GM19023 (cell line): ENCODE measurements at regions not wholly inside any gene's neighbourhood (a gene's known extent, or its start where the extent isn't known, plus 50 kb on each side); places are given as distances from the start of the nearest gene placed in this dataset.
A peak's percentile ranks its signal among the peaks of the same experiment; 100 is the strongest.

Experiments used
- ATAC-seq: cut with Tn5 transposase; IDR thresholded peaks from one replicate; pipeline ENCODE4 v1.9.1; 2021; ENCODE audit warnings: mild to moderate bottlenecking, moderate library complexity; ENCODE audit not compliant: unreplicated experiment

DNA sequence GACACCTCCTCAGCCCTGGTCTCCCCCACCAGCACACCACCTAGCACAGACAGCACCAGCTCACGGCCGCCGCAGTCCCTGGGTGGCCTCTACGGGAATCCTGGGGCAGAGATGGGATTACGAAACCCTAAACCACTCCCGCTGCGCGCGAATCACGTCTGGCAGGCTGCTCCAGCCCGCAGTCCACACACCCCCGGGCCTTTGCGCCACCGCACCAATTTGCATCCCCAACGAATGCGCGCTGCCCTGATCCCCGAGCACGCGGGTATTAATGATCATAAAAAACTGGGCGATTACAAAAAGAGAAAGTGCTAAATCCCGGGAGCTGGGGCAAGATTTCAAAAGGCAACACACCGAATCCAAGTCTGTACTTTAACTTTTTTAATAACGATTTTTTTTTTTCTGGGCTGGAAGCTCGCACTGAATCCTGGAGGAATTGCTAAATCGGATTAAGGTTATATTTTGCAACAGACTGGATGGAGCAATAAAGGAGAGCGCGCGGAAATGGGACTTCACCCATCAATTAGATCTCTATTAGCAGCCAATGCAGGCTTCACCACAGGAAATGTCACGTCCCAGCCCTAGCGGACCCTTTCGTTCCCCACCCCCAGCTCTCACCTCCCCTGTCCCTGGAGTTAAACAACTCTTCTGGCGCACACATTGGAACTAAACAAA, 69.8 kb upstream of the TMEM33 start:
- ATAC-seq, result no peak

DNA sequence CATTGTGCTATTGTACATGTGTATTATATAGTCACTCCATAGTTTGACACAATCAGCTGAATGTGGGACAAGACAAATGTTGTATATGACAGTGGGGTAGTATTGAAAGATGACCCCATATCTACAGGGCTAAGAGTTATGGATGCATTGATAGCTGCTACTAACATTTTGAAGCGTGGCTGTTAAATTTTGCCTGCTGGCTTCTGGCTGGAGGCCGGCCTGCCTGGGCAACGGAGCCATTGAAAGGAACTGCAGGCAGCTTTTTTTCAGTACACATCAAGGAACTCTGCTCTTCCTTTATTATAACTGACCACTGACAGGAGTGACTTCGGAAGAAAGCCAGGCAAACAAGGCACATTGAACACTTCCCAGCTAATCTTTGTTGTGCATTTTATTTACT, 76.1 kb upstream of the TMEM33 start:
- ATAC-seq, result no peak

DNA sequence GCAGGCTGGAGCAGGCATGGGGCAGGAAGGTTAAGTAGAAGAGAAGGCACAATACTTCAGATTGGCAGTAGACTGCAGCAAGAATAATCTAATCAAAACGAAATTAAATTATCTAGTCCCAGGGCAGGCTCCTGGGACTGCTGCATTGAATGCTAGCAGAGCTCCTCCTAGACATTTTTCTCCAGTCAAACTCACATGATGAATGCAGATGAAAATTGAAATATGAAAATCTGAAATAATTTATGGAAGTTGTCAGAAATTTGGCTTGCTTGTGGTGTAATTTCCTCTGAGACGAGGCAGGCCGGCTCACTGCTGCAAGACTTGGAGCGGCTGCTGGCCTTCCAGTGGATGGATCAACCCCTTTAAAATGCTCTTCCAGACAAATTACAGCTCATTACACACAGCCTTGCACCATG, 78.0 kb upstream of the TMEM33 start:
- ATAC-seq, result no peak

GRCh38 chr4:41856797-41857196, 78.4 kb upstream of the TMEM33 start:
- ATAC-seq, result no peak

DNA sequence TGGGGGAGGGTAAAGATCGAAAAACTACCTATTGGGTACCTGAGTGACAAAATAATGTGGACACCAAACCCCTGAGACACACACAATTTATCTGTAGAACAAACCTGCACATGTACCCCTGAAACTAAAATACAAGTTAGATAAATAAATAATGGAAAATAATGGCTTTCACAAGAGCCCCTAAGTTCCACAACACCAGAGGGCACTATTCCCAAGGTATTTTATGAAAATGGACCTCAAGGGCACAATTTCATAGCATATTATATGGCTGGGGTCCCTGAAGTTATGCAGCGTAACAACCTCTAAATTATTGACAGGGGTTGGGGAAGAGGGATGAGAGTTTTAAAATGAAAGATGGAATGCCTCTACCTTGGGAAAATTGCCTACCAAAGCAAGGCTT, 81.3 kb upstream of the TMEM33 start:
- no peak for ATAC-seq

GRCh38 chr4:41852229-41852628, 83.0 kb upstream of the TMEM33 start:
- no peak for ATAC-seq

GRCh38 chr4:41851621-41852020, 83.6 kb upstream of the TMEM33 start:
- ATAC-seq, result no peak

GRCh38 chr4:41844327-41844726, 90.9 kb upstream of the TMEM33 start:
- ATAC-seq, result no peak

DNA sequence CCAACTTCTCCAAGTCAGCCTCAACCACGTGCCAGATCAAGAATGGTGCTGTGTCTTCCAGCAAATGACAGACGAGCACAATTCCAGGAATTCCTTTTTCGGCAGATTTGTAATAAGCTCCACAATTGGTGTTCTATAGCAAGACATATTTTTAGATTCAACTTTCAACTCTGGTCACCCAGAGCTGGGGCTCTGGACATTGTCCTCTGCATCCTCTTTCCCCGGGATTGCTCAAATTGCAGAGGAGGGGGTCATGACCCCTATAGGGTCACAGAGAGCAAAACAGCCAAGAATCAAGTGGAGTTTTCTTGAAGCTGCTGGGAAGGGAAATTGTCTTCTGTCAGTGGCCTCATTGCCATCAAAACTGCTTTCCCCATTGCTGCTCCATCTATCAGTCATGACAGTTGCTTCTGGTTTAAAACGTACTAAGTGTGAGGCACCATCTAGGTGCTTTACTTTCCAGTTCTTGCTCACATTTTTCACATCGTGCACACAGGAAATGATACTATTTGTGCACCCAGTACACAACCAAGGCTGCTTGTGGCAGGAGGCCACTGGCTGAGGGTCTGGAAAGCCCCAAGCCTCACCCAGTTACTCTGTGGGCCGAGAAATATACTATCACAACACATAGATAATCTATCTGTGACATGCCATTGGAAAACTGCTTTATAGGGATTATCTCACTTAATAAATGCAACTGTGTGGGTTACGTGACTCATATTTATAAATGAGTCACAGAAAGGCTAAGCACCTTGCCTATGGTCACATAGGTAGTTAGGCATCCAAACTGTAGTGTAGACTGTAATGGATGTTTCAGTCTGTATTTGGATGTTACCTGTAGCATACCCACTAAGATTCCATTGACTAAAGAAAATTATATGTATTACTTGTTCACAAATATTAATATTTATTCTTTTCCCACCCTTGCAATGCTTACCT, 91.7 kb upstream of the PHOX2B start:
- ATAC-seq, result peak; percentile 80

DNA sequence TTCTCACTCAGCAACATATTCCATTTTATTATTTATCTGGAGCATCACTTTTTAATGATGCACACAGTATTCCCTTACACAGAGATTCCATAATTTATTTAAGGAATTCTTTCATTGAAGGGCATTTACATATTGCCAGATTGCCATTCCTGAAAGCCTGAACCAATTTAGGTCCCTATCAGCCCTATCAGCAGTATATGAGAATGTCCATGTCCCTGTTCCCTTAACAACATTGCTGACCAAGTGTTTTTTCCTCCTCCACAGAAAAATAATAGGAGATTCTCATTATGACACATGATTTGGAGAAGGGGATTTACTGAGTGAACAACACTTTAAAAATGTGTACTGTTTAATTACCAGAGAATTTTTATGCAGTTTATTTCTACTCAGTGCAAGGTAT, 90.1 kb upstream of the PHOX2B start:
- ATAC-seq, result no peak

DNA sequence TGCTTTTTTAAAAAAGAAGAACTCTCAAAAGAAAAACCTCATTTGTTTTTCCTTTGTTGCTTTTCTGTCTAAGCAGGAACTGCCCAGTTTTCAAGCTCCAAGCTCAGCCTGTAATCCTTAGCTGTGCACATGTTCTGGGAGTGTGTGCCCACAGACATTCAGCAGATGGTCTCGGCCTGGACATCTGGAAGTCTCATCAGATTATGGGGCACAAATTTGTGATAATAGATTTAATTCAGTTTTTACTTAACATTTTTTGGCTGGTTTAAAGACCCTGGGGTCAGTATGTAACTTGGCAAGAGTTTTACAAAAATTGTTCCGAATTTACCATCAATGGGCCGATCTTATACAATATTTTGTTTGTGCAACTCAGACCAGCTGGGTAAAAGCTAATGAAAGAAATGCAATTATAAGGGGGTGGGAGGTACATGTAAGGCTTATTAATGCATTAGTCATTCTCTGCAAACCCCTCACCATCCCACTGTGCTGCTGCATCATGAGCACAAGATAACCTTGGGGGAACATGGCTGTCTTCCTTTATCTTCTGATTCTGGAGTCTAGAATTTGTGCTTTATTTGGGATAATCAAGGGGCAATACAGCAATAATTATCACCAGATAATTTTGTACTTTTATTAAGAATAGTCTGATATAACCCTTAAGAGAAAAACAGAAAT, 86.9 kb upstream of the PHOX2B start:
- ATAC-seq, result no peak

- no peak for ATAC-seq
Observed at GRCh38 chr4:41832961-41833360, 84.4 kb upstream of the PHOX2B start.

GRCh38 chr4:41822325-41822724, 73.8 kb upstream of the PHOX2B start:
- ATAC-seq, result no peak

DNA sequence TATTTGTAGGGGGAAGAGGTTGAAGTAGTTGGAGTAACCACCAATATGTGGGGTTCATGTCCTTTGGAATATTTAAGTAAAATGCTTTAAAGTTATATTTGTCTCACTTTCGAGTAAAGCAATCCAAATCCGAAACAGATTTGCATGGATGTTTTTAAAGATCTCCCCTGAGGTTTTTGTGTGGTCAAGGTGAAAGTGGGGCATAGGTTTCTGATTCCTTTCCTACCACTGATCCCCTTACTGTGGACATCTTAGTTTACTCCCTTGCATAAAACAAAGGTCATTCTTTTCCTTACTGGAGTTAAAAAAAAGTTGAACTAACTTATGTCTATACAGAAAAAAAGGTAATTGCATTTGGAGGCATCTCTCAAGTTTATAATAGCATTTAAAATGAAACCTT, 71.9 kb upstream of the PHOX2B start:
- ATAC-seq, result no peak

GRCh38 chr4:41819621-41820020, 71.1 kb upstream of the PHOX2B start:
- ATAC-seq, result no peak

GRCh38 chr4:41815473-41815872, 66.9 kb upstream of the PHOX2B start:
- ATAC-seq, result no peak

DNA sequence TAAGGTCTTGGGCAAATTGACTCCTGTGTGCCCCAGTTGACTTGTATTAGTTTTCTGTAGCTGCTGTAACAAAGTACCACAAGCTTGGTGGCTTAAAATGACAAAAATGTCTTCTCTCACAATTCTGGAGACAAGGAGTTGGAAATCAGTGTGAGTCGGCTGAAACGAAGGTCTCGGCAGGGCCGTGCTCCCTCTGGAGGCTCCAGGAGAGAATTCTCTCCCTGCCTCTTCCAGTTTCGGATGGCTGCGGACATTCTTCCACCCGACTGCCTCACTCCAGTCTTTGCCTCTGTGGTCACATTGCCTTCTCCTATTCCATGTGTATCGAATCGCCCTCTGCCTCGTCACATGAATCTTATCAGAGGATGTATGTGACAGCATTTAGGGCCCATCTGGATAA, 66.0 kb upstream of the PHOX2B start:
- ATAC-seq, result no peak

DNA sequence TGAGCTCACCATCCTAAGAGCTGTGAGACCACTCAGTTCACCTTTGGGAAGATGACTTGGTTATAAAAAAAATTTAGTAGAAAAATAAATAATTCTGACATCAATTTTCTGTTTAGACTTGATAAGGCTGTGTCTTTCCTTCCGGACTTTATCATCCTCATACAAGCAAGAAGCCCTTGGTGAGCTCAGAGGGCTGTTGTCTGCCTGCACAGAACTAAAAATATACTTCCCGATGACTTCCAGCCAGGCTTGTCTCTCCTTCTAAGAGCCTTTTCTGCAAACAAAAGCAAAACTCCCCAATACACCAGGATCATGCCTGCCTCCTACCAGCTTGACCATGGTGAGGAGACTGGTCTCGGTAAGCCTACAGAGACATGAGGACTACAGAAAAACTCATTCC, 58.3 kb upstream of the PHOX2B start:
- ATAC-seq, result no peak

- no peak for ATAC-seq
Observed at GRCh38 chr4:41802590-41802989, 54.1 kb upstream of the PHOX2B start.

DNA sequence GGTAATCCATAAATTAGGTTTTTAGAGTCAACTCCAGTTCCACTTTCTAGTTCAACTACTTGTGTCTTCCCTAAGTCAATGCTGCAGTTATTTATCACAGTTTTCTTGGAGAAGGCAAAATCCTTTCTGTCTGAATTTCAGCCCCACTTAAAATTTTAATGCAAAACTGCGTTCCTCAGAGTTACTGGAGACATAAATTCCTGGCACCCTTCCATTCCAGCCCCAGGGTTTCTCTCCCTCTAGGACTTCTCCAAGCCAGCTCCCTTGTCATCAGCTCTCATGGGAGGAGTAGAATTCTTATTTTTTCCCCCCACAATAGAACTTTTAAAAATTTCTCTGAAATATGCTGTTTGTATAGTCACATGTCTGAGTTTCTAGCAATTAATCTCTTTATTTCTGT, 50.6 kb upstream of the PHOX2B start:
- no peak for ATAC-seq
